GM19397 (cell line): ENCODE measurements at regions not wholly inside any gene's neighbourhood (a gene's known extent, or its start where the extent isn't known, plus 50 kb on each side); places are given as distances from the start of the nearest gene placed in this dataset.
"Not testable (repeated sequence)": the region's sequence is repeated elsewhere in the genome, so short reads cannot be mapped to it uniquely, and the experiment has no call there.

Experiments used
- ATAC-seq: cut with Tn5 transposase; IDR thresholded peaks from one replicate; pipeline ENCODE4 v1.9.1; 2021; ENCODE audit warnings: mild to moderate bottlenecking, moderate library complexity; ENCODE audit not compliant: unreplicated experiment

DNA sequence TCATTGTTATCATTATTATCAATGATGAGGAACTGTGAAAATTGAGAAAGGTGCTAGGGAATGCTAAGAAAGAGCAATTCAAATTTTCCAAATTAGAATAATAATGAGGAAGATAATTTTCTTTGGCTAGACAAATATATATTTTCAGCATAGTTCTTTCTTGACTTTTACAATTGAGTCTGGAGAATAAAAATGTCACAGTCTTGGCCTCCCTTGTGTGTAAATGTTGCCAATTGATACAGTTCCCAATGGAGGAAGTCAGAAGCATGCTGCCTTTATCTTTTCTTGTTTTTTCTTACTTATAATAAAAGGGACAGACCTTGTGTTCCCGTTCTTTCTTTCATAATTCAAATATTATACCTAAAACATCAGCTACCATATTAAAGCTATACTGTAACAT lies 774.4 kb downstream of the SI start:
- ATAC-seq: no peak

DNA sequence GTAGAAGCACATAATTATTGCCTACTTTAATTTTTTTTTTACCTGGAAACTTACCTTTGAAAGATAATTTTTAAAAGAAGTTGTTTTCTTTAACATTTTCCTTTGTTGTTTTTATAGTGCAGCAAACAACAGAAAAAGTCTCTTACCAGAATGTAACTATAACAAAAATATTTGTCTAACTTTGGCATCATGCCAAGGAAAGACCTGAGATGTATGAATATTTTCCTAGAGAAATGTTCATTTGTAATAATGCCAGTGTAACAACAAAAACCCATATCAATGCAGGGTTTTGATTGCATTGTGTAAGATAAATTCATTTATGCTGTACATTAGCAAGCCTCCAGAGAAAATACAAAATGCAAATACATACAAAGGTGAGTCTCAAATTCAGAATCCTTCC lies 775.7 kb downstream of the SI start:
- ATAC-seq: no peak

DNA sequence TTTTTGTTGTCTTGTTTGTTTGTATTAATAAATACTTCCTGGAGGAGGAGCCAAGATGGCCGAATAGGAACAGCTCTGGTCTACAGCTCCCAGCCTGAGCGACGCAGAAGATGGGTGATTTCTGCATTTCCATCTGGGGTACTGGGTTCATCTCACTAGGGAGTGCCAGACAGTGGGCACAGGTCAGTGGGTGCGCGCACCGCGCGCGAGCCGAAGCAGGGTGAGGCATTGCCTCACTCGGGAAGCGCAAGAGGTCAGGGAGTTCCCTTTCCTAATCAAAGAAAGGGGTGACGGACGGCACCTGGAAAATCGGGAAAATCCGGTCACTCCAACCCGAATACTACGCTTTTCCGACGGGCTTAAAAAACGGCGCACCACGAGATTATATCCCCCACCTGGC lies 786.8 kb downstream of the SI start:
- ATAC-seq: not testable (repeated sequence)

DNA sequence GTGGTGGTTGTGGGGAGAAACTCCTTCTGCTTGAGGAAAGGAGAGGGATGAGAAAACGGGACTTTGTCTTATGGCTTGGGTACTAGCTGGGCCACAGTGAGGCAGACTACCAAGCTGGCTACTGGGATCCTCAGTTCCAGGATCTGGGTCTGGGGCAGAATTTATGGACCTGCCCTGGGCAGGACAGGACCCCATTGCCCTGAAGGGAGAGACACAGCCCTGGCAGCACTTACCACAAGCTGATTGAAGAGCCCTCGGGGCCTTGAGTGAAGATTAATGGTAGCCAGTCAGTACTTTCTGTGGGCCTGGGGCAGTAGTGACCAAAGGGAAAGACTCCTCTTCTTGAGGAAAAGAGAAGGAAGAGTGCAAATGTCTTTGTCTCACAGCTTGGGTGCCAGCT lies 799.7 kb downstream of the SI start:
- no peak for ATAC-seq

DNA sequence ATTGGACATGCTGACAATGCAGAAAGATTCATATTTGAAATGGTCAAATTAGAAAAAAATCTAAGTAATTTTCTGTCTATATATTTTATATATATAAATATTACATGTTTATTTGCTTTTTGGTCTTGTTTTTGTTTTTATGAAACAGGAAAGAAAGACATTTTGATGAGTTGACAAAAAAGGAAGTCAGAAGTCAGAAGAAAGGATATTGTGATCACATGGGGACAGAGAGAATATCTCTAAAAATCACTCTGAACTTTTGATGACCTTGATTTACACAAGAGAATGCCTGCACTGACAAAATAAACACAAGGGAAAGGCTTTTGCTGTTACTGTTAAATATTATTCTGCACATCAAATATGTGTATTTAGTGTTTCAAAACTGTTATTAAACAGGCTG lies 811.2 kb downstream of the SI start:
- ATAC-seq: no peak

DNA sequence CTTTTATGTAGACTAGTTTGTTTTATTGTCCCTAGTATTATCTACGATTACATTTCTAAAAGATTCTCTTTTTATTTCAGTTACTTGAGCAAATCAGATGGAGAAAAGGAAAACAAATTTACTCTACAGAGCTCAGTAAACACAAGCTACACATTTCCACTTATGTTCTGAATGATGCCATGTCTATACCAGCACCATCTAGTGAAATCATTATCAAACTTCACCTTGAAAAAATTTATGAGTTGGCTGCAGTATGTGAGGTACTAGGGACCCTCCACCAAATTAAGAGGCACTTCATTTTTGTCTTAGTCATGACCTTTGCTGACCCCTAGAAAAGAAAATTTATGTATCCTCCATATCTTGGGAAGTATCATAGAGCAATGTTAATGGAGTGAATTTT lies 827.4 kb downstream of the SI start:
- ATAC-seq: no peak

DNA sequence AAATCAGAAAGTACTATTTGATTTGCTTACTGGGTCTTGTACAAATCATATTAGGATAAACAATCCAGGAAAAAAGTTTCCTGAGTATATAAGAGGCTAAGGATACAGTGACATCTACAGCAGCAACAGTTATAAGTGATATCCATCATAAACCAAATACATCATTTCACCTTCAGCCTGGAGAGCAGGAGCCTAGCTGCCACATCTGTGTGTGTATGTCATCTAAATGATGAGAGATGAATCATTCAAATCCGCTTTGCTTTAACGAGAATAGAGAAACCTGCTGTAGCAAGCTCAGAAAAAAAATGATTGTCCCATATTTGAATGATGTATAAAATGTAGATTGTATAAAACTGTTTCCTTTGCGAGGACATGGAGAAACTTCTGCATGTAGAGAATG lies 841.4 kb downstream of the SI start:
- no peak for ATAC-seq

DNA sequence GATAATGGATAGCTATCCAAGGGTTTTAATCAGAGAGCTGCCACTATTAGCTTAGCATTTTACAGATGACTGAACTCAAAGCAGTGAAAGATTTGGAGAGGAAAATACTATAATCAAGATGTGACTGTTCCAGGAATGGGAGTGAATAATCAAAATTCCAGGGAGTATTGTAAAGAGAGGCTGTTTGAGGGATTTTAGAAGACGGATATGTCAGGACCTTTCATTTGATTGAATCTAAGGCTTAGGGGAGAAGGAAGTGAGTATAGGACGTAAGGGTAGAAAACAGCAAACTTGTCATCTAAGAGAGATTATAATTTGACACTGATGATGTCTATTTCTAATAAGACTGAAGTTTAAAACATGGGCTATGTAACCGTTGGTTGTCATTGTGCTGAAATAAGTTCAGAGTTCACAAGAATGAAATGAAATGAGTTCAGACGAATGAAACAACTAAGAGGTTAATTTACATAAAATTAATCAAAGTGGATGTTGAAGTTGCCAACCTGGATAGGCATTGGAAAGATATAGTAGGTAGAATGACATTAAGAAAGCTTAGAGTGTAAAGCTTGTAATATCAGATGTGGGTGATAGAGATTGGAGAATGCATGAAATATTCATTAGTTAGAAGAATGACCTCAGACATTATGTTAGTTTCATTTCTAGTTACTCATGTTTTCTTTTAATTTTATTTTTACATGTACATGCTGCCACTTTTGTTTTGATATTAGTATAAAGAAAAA lies 842.8 kb downstream of the SI start:
- ATAC-seq: no peak

DNA sequence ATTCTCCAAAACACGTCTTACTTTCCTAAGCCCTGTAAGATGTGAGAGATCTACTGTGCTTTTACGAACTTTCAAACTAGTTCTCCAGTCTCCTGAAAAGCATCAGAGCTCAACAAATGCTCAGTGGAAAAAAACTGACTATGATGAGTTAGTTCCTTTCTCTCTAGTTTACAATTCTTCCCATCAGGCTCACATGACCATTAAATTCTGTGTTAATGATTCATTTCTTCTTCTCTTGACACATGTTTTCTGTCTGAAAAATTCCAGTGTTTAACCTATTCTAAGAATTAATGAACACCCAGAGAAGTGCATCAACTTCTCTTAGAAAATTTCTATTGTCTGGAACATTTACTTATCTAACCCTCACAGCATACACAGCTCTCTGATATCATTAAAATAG lies 844.3 kb downstream of the SI start:
- ATAC-seq: no peak

DNA sequence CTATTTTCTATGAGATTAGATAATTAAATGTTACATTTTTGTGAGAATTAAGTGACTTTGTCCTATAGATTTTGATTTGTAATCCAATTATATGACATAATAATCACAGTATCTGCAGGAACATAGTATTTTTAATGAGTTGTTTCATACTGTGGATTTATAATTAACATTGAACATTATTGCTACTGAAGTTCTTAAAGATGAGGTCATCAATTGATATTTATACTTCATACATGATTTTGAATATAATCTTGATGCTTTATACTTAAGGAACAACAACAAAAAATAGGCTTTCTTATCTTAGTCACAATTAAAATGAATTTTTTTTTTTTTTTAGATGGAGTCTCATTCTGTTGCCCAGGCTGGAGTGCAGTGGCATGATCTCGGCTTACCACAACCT lies 846.6 kb downstream of the SI start:
- no peak for ATAC-seq

DNA sequence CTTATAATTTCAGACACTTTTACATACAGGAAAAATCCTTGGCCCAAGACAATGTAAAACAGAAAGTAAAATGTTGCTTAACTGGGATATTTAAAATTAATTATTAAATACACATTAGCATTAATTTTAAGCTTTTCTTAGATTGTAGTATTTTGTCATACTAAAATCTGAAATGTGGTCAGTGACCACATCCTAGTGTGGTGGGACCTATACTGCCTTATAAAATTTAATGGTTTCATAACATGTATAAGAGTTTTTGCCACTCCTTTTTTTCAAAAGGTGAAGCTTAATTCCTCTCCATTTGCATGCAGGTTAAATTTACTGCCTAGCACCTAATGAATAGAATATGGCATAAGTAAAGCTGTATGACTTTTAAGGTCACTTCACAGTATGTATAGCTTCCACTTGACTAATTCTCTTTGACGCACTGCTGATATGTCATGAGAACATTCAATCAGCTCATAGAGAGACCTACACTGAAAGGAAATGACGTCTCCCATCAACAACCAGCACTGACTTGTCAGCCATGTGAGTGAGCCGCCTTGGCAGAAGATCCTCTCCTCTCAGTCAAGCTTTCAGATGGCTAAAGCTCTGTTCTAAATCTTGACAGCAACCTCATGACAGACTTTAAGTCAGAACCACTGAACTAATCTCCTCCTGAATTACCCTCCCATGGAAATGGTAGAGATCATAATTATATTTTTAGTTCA lies 847.8 kb downstream of the SI start:
- no peak for ATAC-seq

DNA sequence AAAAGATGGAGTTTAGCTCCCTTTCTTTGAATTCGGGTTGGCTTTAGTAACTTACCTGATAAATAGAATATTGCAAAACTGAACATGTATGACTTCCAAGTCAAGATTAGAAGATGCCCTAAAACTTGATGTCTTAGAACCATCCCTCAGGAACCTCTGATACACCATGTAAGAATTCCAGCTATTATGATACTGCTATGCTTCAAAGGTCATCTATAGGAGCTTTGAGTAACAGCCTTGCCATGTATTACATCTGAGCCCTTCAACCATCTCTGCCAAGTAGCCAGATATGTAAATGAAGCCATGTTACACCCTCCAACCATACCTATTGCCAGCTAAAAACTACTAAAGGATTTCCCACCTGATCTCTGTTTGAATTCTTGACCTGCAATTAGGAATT lies 854.2 kb downstream of the SI start:
- no peak for ATAC-seq

DNA sequence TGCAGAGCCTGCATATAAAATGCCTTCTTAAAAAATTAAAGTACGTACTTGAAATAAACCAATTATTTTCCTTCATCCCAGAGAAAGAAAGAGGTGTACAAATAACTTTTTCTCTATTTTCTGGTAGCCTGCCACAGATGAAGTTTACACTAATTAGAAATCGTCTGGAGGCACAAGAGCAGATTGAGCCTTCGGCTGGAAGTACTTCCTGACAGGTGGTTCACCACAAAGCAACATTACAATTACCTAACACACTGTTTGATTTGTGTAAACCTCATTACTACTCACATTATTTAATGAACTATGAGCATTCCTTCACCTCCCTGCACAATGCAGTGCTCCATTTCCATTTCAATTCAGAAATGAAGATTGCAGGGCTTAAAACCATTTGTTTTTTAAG lies 856.1 kb downstream of the SI start:
- ATAC-seq: no peak

DNA sequence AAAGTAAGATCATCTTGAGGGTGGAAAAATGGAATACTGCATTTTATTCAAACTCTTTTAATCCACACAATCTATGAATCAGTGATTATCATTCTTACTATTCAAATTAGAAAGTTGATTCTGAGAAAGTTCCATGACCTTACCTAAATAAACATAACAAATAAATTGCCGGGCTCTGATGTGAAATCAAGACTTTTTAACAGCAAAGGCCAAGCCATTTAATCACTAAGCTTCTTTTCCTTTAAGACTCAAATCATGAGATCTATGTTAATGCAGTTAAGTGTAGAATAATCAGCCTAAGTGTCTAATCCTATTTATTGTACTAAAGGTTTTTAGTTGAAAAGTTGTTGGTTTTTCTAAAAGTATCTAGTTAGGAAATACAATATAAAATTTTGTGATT lies 857.0 kb downstream of the SI start:
- ATAC-seq: no peak

DNA sequence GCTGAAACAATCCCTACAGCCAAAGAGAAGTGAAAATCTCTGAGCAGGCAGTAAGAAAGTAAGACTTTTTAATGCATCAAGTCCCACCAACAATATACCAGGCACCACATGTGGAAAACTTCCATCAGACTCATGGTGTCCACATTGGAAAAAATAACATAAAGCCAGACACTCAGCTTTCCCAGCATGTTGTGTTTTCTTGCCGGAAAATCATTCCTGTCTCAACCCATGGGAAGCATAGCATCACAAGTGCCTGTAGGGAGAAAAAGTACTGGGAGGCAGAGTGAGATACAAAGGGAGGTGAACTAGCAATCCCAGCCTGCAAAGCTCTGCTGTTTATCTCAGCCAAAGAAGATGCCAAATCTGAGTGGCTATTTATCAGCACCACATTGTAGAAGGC lies 868.9 kb downstream of the SI start:
- no peak for ATAC-seq

DNA sequence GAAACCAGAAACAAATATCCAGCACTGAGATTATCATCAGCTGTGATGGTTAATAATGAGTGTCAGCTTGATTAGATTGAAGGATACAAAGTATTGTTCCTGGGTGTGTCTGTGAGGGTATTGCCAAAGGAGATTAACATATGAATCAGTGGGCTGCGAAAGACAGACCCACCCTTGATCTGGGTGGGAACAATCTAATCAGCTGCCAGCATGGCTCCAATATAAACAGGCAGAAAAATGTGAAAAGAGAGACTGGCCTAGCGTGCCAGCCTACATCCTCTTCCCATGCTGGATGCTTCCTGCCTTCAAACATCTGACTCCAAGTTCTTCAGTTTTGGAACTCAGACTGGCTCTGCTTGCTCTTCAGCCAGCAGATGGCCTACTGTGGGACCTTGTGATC lies 869.5 kb downstream of the SI start:
- no peak for ATAC-seq

DNA sequence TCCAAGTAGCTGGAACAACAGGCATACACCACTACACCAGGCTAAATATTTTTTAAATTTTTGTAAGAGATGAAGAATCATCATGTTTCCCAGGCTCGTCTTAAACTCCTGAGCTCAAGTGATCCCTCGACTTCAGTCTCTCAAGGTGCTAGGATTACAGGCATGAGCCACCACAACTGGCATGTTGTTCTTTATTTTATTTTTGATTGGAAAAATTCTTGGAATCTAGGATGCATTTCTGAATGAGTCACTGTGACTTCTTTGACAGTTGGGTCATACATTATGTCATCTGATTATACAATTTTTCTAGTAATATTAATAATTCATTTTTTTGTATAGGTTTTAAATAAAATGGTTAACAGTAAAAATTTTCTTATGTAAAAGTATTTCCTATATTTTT lies 870.2 kb downstream of the SI start:
- ATAC-seq: no peak

DNA sequence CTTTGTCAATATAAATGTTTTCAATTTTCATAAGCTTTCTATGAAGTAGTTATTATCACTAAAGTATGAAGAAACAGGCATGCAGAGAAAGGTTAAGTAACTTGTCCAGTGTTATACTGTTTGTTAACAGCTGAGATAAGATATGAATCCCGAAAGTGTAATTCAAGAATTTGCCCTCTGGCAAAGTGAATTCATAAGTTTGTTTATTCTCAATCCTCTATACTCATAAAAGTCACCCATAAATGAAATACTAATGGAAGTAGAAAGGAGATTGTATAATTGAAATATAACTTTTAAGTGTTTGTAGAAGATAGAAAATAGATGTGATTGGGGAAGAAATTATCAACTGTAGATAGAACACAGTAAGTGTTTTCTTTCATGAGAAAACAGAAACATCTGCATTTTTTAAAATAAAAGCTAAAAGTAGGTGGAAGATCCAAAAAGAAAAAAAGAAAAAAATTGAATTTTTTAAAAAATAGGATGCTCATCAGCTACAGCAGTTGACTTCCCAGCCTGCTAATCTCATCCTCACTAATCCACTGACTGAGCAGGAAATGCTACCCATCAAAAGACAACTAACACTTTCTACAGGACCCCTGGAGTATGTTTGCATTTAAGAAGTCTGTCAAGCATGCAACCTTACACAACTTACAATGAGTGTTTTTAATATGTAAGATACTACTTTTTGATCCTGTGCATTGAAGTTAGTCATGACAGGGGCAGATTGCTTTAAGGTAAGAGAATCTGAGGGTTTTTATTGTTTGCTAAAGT lies 878.1 kb downstream of the SI start:
- no peak for ATAC-seq

DNA sequence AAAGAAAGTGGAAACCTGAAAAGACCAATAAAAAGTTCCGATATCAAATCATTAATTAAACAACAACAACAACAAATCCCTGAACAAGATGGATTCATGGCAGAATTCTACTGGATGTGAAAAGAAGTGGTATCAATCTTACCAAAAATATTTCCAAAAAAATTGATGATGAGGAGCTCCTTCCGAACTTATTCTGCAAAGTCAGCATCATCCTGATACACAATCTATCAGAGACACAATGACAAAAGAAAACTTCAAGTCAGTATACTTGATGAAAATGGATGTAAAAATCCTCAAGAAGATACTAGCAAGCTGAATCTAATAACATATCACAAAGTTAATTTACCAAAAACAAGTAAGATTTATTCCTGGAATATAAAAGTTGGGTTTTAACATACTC lies 881.8 kb downstream of the SI start:
- ATAC-seq: no peak

DNA sequence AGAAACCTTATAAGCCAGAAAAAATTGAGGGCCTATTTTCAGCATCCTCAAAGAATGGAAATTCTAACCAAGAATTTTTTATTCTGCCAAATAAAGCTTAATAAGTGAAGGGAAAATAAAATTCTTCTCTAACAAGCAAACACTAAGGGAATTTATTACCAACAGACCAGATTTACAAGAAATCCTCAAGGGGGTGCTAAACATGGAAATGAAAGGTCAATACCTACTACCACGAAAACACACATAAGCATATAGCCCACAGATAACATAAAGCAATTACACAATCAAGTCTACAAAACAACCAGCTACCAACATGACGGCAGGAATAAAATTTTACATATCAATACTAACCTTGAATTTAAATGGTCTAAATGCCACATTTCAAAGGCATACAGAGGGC lies 883.5 kb downstream of the SI start:
- no peak for ATAC-seq

DNA sequence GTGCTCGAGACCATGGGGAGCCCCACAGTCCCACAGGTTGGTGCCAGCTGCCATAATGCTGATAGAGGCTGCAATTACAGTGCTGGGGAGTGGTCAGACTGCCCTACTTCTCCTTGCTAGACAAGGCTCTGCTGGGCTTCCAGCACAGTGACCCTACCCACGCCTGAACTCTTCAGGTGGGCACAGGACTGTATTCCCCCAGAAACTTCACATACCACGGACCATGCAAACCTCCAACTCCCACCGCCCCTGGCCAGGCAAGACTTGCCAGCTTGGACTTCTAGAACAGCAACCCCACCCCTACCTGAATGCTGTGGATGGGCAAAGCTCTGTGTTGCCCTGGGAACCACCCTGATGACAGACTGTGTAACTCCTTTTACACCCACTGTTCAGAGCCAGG lies 885.3 kb downstream of the SI start:
- ATAC-seq: no peak

DNA sequence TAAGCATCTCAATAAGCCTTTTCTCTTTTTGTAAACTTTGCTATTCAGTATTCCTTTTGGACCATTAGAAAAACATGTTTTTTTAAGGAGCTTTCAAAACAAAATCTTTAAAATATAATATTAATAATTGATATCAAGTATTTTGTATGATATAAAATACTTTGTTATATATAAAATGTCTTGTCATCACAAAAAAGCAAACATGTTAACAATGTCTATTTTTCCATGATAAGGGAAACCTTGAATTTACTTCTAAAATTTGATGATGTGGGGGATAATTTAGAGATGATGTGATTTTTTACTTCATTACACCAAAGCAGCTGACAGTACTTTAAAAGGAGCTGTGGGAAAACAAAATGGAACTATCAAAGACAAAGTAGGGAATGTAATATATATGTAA lies 887.7 kb downstream of the SI start:
- no peak for ATAC-seq
